Brain microvascular endothelial cell (primary cell): ENCODE measurements at regions not wholly inside any gene's neighbourhood (a gene's known extent, or its start where the extent isn't known, plus 50 kb on each side); places are given as distances from the start of the nearest gene placed in this dataset.

ENCODE experiments used
- DNase-seq: peaks from one replicate; pipeline ENCODE4 v3.0.0-alpha.2; 2020
- H3K27ac ChIP-seq: fragments of 250-450 bp; sonication (Bioruptor Pico); 2 replicates; pipeline ENCODE4 v1.5.1; 2020; ENCODE audit warnings: mild to moderate bottlenecking, moderate library complexity
- H3K27me3 ChIP-seq: fragments of 250-450 bp; sonication (Bioruptor Pico); replicated peaks from 2 replicates; pipeline ENCODE4 v1.5.1; 2020; ENCODE audit warnings: mild to moderate bottlenecking
- H3K36me3 ChIP-seq: fragments of 250-450 bp; sonication (Bioruptor Pico); replicated peaks from 2 replicates; pipeline ENCODE4 v1.5.1; 2020; ENCODE audit warnings: mild to moderate bottlenecking
- H3K4me3 ChIP-seq: 2 replicates; pipeline ENCODE4 v1.5.1; 2011; ENCODE audit warnings: low read depth, mild to moderate bottlenecking, control low read depth, low read length, moderate library complexity
- CTCF ChIP-seq: IDR thresholded peaks from 2 replicates; pipeline ENCODE4 v1.5.1; 2011; ENCODE audit warnings: low read depth, mild to moderate bottlenecking, moderate library complexity, low read length, control low read depth, inconsistent platforms; ENCODE audit errors: missing control alignments
- in situ Hi-C: cut with HindIII; loops from 2 replicates; pipeline ENCODE4 v1.10.0; 2017; ENCODE audit warnings: low sequenced_read_pairs, low pct_ligation_motif_present

GRCh38 chr2:228597032-228597431 lies 415.5 kb upstream of the SPHKAP start:
- H3K4me3 ChIP-seq, result no peak overlapping the region
- no peaks in the 10 kb centered on the region for H3K36me3 ChIP-seq
- no peak overlapping the region for H3K27ac ChIP-seq
- in situ Hi-C loops, result no loop called here
- no peaks in the 10 kb centered on the region for H3K27me3 ChIP-seq
- DNase-seq, result no peak
- TF ChIP-seq CTCF, result no peak

GRCh38 chr2:228594012-228594411 lies 412.5 kb upstream of the SPHKAP start:
- Histone ChIP-seq H3K36me3 (no peaks in the 10 kb centered on the region), H3K27me3 (no peaks in the 10 kb centered on the region), H3K4me3 (no peak overlapping the region), H3K27ac (no peak overlapping the region)
- no peak for DNase-seq
- in situ Hi-C loops, result no loop called here
- no peak for TF ChIP-seq CTCF

GRCh38 chr2:228592925-228593324 lies 411.4 kb upstream of the SPHKAP start:
- Histone ChIP-seq H3K27me3 (no peaks in the 10 kb centered on the region), H3K36me3 (no peaks in the 10 kb centered on the region), H3K4me3 (no peak overlapping the region), H3K27ac (no peak overlapping the region)
- in situ Hi-C loops, result no loop called here
- TF ChIP-seq CTCF, result no peak
- DNase-seq, result no peak

GRCh38 chr2:228590681-228591080 lies 409.2 kb upstream of the SPHKAP start:
- TF ChIP-seq CTCF, result no peak
- Histone ChIP-seq H3K27me3 (no peaks in the 10 kb centered on the region), H3K36me3 (no peaks in the 10 kb centered on the region), H3K27ac (no peak overlapping the region), H3K4me3 (no peak overlapping the region)
- in situ Hi-C loops, result no loop called here
- DNase-seq, result no peak

GRCh38 chr2:228589115-228589514 lies 407.6 kb upstream of the SPHKAP start:
- no peaks in the 10 kb centered on the region for H3K27me3 ChIP-seq
- no peak overlapping the region for H3K27ac ChIP-seq
- no peaks in the 10 kb centered on the region for H3K36me3 ChIP-seq
- in situ Hi-C loops, result no loop called here
- no peak for DNase-seq
- no peak for TF ChIP-seq CTCF
- no peak overlapping the region for H3K4me3 ChIP-seq

- DNase-seq, result no peak
- Histone ChIP-seq H3K36me3 (no peaks in the 10 kb centered on the region), H3K27ac (no peak overlapping the region), H3K4me3 (no peak overlapping the region), H3K27me3 (no peaks in the 10 kb centered on the region)
- TF ChIP-seq CTCF, result no peak
- in situ Hi-C loops, result no loop called here
These were observed 400.2 kb upstream of the SPHKAP start for GRCh38 chr2:228581731-228582130.
